Activated B cell treated with CpG ODN at 0.5 μM for 24 hours (primary cell): ENCODE measurements at regions not wholly inside any gene's neighbourhood (a gene's known extent, or its start where the extent isn't known, plus 50 kb on each side); places are given as distances from the start of the nearest gene placed in this dataset.

Source experiments
- ATAC-seq: fragments of 200-7000 bp; cut with Tn5 transposase; one replicate; pipeline ENCODE4 v1.10.0; 2021; ENCODE audit warnings: low read depth, mild to moderate bottlenecking, moderate library complexity
- CTCF ChIA-PET: fragments of 350-600 bp; sonication (Branson Sonifier 250); formaldehyde crosslinking; loops from one replicate; lab custom pipeline; 2021; ENCODE audit warnings: antibody characterized with exemption; lab: Charles Lee
- POLR2A ChIA-PET: fragments of 350-600 bp; sonication (Branson Sonifier 250); formaldehyde crosslinking; loops from one replicate; lab custom pipeline; 2021; ENCODE audit warnings: antibody characterized with exemption; lab: Charles Lee
- DNase-seq: peaks from one replicate; pipeline ENCODE4 v3.0.0; 2022
- H3K27ac Mint-ChIP-seq: one replicate; pipeline ENCODE4 v1.8.0; 2020; ENCODE audit warnings: mixed read lengths
- H3K27me3 Mint-ChIP-seq: one replicate; pipeline ENCODE4 v1.8.0; 2021; ENCODE audit warnings: mixed read lengths
- H3K36me3 Mint-ChIP-seq: one replicate; pipeline ENCODE4 v1.8.0; 2021; ENCODE audit warnings: low read depth, mixed read lengths
- H3K4me1 Mint-ChIP-seq: one replicate; pipeline ENCODE4 v1.8.0; 2021; ENCODE audit warnings: mixed read lengths
- H3K4me3 Mint-ChIP-seq: one replicate; pipeline ENCODE4 v1.8.0; 2020; ENCODE audit warnings: mild to moderate bottlenecking, mixed read lengths
- H3K9me3 Mint-ChIP-seq: one replicate; pipeline ENCODE4 v1.8.0; 2020; ENCODE audit warnings: mixed read lengths
- CTCF ChIP-seq: fragments of 200-600 bp; IDR thresholded peaks from one replicate; pipeline ENCODE4 v1.8.0; 2022; ENCODE audit warnings: antibody characterized with exemption, mild to moderate bottlenecking
- intact Hi-C: fragments of 100-400 bp; cut with micrococcal nuclease; formaldehyde crosslinking; loops from one replicate; pipeline ENCODE4 v1.15.1; 2024

GRCh38 chr22:49269928-49270327, 557.7 kb downstream of the BRD1 start:
- no peak for TF ChIP-seq CTCF

GRCh38 chr22:49269371-49269770, 558.3 kb downstream of the BRD1 start:
- ChIA-PET CTCF (no interaction called here), POLR2A (no interaction called here)
- no peak overlapping the region for H3K27ac Mint-ChIP-seq
- H3K36me3 Mint-ChIP-seq: no peaks in the 10 kb centered on the region
- H3K27me3 Mint-ChIP-seq: peaks cover 24% of the 10 kb centered on the region
- TF ChIP-seq CTCF: no peak
- no peak for DNase-seq
- H3K4me3 Mint-ChIP-seq: no peak overlapping the region
- ATAC-seq: no peak
- H3K9me3 Mint-ChIP-seq: no peaks in the 10 kb centered on the region
- intact Hi-C loops: no loop called here
- H3K4me1 Mint-ChIP-seq: no peaks in the 10 kb centered on the region

More at GRCh38 chr22:49269928-49270327, 557.7 kb downstream of the BRD1 start:
- POLR2A ChIA-PET: no interaction called here
- H3K36me3 Mint-ChIP-seq: no peaks in the 10 kb centered on the region
- no peak for DNase-seq
- H3K4me3 Mint-ChIP-seq: no peak overlapping the region
- no peaks in the 10 kb centered on the region for H3K4me1 Mint-ChIP-seq
- H3K9me3 Mint-ChIP-seq: no peaks in the 10 kb centered on the region
- H3K27ac Mint-ChIP-seq: no peak overlapping the region
- ATAC-seq: no peak
- intact Hi-C loops: no loop called here
- H3K27me3 Mint-ChIP-seq: peaks cover 20% of the 10 kb centered on the region
- CTCF ChIA-PET: no interaction called here

GRCh38 chr22:49268924-49269323, 558.7 kb downstream of the BRD1 start:
- Mint-ChIP-seq H3K36me3 (no peaks in the 10 kb centered on the region), H3K4me1 (no peaks in the 10 kb centered on the region), H3K27ac (no peak overlapping the region), H3K4me3 (no peak overlapping the region), H3K27me3 (peaks cover 25% of the 10 kb centered on the region), H3K9me3 (no peaks in the 10 kb centered on the region)
- intact Hi-C loops: no loop called here
- no peak for DNase-seq
- no peak for TF ChIP-seq CTCF
- ATAC-seq: no peak
- ChIA-PET POLR2A (no interaction called here), CTCF (no interaction called here)

GRCh38 chr22:49267996-49268395, 559.7 kb downstream of the BRD1 start:
- Mint-ChIP-seq H3K4me1 (no peaks in the 10 kb centered on the region), H3K4me3 (no peak overlapping the region), H3K9me3 (no peaks in the 10 kb centered on the region), H3K27ac (no peak overlapping the region), H3K36me3 (no peaks in the 10 kb centered on the region), H3K27me3 (peaks cover 25% of the 10 kb centered on the region)
- TF ChIP-seq CTCF: no peak
- ATAC-seq: no peak
- intact Hi-C loops: no loop called here
- ChIA-PET POLR2A (no interaction called here), CTCF (no interaction called here)
- DNase-seq: no peak

- Mint-ChIP-seq H3K27me3 (peaks cover 22% of the 10 kb centered on the region), H3K36me3 (no peaks in the 10 kb centered on the region), H3K27ac (no peak overlapping the region), H3K4me1 (no peaks in the 10 kb centered on the region), H3K9me3 (no peaks in the 10 kb centered on the region), H3K4me3 (no peak overlapping the region)
- intact Hi-C loops: no loop called here
- POLR2A ChIA-PET: no interaction called here
- DNase-seq: no peak
- ATAC-seq: no peak
- CTCF ChIA-PET: no interaction called here
- TF ChIP-seq CTCF: no peak
These were observed 560.8 kb downstream of the BRD1 start for GRCh38 chr22:49266561-49267519.
